A549 (cell line): ENCODE measurements at regions not wholly inside any gene's neighbourhood (a gene's known extent, or its start where the extent isn't known, plus 50 kb on each side); places are given as distances from the start of the nearest gene placed in this dataset.
"Not testable (repeated sequence)": the region's sequence is repeated elsewhere in the genome, so short reads cannot be mapped to it uniquely, and the experiment has no call there.

ENCODE experiments used
- ATAC-seq, 2 experiments: fragments of 200-7000 bp in 1 of 2; fragments of >200 bp in 1 of 2; cut with Nextera tagmentation in 1 of 2; cut with Tn5 transposase in 1 of 2; 3 replicates each; pipeline versions ENCODE4 v1.8.0 to v1.9.1; 2018 to 2020; ENCODE audit warnings: mild to moderate bottlenecking in 1 of 2, moderate library complexity in 1 of 2
- CTCF ChIA-PET: fragments of 300-600 bp; sonication (Branson Sonifier 250); formaldehyde crosslinking; extraction: SDS; loops from one replicate; lab custom pipeline; 2021; ENCODE audit warnings: antibody characterized with exemption, inconsistent platforms; lab: Yijun Ruan, JAX
- POLR2A ChIA-PET: fragments of 350-600 bp; formaldehyde crosslinking; extraction: SDS; loops from one replicate; lab custom pipeline; 2021; ENCODE audit warnings: antibody characterized with exemption, inconsistent platforms; lab: Yijun Ruan, JAX
- DNase-seq, 2 experiments: peaks; one replicate each; pipeline versions ENCODE4 v3.0.0 to v3.0.0-alpha.2; 2011 to 2016; ENCODE audit warnings: low read depth in 1 of 2, low spot score in 1 of 2
- FAIRE-seq: peaks from 2 replicates; lab custom pipeline; 2011; peaks lifted over from hg19 to GRCh38; lab: Jason Lieb, UNC
- H3K27ac ChIP-seq, 2 experiments: fragments of >200 bp; sonication (Bioruptor Twin); formaldehyde crosslinking; 3 replicates each; pipeline ENCODE4 v1.5.1; 2016 to 2017
- H3K4me1 ChIP-seq: fragments of >200 bp; sonication (Bioruptor Twin); formaldehyde crosslinking; 3 replicates; pipeline ENCODE4 v1.6.1; 2016
- H3K4me2 ChIP-seq: fragments of >200 bp; sonication (Bioruptor Twin); formaldehyde crosslinking; 3 replicates; pipeline ENCODE4 v1.6.1; 2016
- H3K4me3 ChIP-seq: fragments of >200 bp; sonication (Bioruptor Twin); formaldehyde crosslinking; 3 replicates; pipeline ENCODE4 v1.5.1; 2016
- H3K9me3 ChIP-seq: fragments of >200 bp; sonication (Bioruptor Twin); formaldehyde crosslinking; 3 replicates; pipeline ENCODE4 v1.6.1; 2016
- ATOH8 ChIP-seq: fragments of 250-450 bp; sonication (Bioruptor Pico); IDR thresholded peaks from 2 replicates; pipeline ENCODE4 v1.5.0; 2020; ENCODE audit warnings: low read depth, mild to moderate bottlenecking, moderate library complexity
- BHLHE40 ChIP-seq: IDR thresholded peaks from 2 replicates; pipeline ENCODE4 v1.6.1; 2012; ENCODE audit warnings: low read depth, low read length, inconsistent platforms
- EHF ChIP-seq: fragments of 250-450 bp; sonication (Bioruptor Pico); IDR thresholded peaks from 2 replicates; pipeline ENCODE4 v1.5.0; 2020; ENCODE audit warnings: mild to moderate bottlenecking
- GATA3 ChIP-seq: IDR thresholded peaks from 2 replicates; pipeline ENCODE4 v1.6.1; 2012; ENCODE audit warnings: borderline replicate concordance
- MAFK ChIP-seq: fragments of 450-650 bp; IDR thresholded peaks from 2 replicates; pipeline ENCODE4 v1.6.1; 2014; ENCODE audit not compliant: partially characterized antibody
- MYC ChIP-seq: IDR thresholded peaks from 2 replicates; pipeline ENCODE4 v1.6.1; 2012; ENCODE audit warnings: mild to moderate bottlenecking, inconsistent platforms, low read length, improper control_type of control experiment, borderline replicate concordance
- NFE2L2 ChIP-seq: fragments of 150-350 bp; conservative IDR thresholded peaks from 2 replicates; pipeline ENCODE4 v1.6.1; 2014; ENCODE audit warnings: low read length
- RAD21 ChIP-seq, 2 experiments: fragments of >200 bp in 1 of 2; sonication (Bioruptor Twin) in 1 of 2; formaldehyde crosslinking in 1 of 2; IDR thresholded peaks in 1 of 2; conservative IDR thresholded peaks in 1 of 2; 2 replicates in 1 of 2; 3 replicates in 1 of 2; pipeline ENCODE4 v1.6.1; 2012 to 2018; ENCODE audit warnings: inconsistent platforms in 1 of 2
- ZSCAN20 ChIP-seq: fragments of 250-450 bp; sonication (Bioruptor Pico); IDR thresholded peaks from 2 replicates; pipeline ENCODE4 v1.8.0; 2022; ENCODE audit warnings: mild to moderate bottlenecking, moderate library complexity
- WGBS: methylation state at CpG from one replicate; pipeline ENCODE4 v1.1.6; 2017; ENCODE audit errors: missing lambda C conversion rate; 5-methylcytosine and 5-hydroxymethylcytosine counted together
- TF ChIP-seq, protein P1 (sequence below): fragments of >200 bp; sonication (Bioruptor Twin); formaldehyde crosslinking; IDR thresholded peaks from 3 replicates; pipeline ENCODE4 v1.5.1; 2016
- TF ChIP-seq, protein P2 (sequence below): IDR thresholded peaks from 2 replicates; pipeline ENCODE4 v1.6.1; 2012

DNA sequence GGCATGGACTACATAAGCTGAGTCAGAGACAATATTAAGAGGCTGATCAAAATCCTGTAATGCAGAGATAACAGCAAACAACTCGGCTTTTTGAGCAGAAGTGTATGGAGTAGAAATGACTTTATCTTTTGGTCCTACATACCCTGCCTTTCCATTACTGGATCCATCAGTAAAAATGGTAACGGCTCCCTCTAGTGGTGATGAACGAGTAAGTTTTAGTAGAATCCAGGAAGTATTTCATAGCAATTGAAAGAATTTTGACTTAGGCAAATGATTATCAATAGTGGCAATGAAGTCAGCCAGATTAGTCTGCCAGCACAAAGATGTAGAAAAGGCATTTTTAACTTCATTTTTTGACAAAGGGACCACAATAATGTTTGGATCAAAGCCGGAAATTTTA lies 190.8 kb upstream of the RAI14 start:
- peaks cover 18% of the 10 kb centered on the region for H3K4me1 ChIP-seq
- peak in 1 of 2 experiments; percentile 55 for DNase-seq
- FAIRE-seq, H3K9me3 ChIP-seq, ATAC-seq, H3K4me3 ChIP-seq: not testable (repeated sequence)
- H3K4me2 ChIP-seq, result peak overlapping the region; percentile 84
- WGBS, result 0% methylated on average over 4 of the region's 4 CpGs
- TF ChIP-seq RAD21 (conservative IDR thresholded peaks at IDR 0.05 in 1 of 2, IDR thresholded peaks at IDR 0.05 in 1 of 2), result peak; percentile 52 to 58
- TF ChIP-seq, protein P1, sequence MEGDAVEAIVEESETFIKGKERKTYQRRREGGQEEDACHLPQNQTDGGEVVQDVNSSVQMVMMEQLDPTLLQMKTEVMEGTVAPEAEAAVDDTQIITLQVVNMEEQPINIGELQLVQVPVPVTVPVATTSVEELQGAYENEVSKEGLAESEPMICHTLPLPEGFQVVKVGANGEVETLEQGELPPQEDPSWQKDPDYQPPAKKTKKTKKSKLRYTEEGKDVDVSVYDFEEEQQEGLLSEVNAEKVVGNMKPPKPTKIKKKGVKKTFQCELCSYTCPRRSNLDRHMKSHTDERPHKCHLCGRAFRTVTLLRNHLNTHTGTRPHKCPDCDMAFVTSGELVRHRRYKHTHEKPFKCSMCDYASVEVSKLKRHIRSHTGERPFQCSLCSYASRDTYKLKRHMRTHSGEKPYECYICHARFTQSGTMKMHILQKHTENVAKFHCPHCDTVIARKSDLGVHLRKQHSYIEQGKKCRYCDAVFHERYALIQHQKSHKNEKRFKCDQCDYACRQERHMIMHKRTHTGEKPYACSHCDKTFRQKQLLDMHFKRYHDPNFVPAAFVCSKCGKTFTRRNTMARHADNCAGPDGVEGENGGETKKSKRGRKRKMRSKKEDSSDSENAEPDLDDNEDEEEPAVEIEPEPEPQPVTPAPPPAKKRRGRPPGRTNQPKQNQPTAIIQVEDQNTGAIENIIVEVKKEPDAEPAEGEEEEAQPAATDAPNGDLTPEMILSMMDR, result peak; percentile 51
- H3K27ac ChIP-seq, result peak overlapping the region; percentile 65 to 83
- ChIA-PET POLR2A (interaction anchor here (0.6 kb wide), 1 partner anchor 417 kb away, joined by 3 read pairs; no protein-coding TSS in a partner anchor), CTCF (interaction anchor here (1.0 to 2.9 kb wide), 7 partner anchors 9 to 537 kb away, joined by 3 to 22 read pairs (median 4); no protein-coding TSS in a partner anchor)

GRCh38 chr5:34466519-34467388 lies 189.4 kb upstream of the RAI14 start:
- CTCF ChIA-PET, result interaction anchor here (1.5 to 34.1 kb wide), 4 partner anchors 8 to 470 kb away, joined by 4 to 621 read pairs (median 14); no protein-coding TSS in a partner anchor
- Histone ChIP-seq H3K27ac (peak overlapping the region; percentile 65 to 83), H3K4me3 (0 out of 3 replicates have a peak overlapping the region, but pooled peaks have one; percentile 14), H3K4me2 (peak overlapping the region; percentile 84), H3K4me1 (peaks cover 18% of the 10 kb centered on the region)
- H3K9me3 ChIP-seq, POLR2A ChIA-PET: not testable (repeated sequence)
- ATAC-seq (peak; percentile 76 to 98; a peak in 5 of 6 replicates), DNase-seq (peak in 1 of 2 experiments; percentile 80), FAIRE-seq (peak; percentile 36)
- WGBS, result 19% methylated on average over 6 of the region's 6 CpGs

DNA sequence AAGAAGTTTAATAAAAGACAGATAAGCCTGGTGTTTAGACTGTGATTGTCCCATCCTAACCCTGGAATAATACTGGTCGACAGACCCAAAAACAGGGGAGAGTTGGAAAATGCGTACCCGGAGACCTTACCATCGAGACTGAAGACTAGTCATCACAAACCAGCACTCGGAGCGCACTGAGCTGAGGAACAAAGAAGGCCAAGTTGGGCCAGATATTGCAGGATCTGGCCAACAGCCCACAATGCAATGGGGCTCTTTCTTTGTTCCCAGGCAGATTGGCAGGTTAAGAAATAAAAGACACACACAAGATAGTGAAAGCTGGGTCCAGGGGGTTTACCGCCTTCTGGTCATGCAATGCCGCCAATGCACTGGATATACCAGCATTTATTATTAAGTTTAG lies 188.7 kb upstream of the RAI14 start:
- no peak for FAIRE-seq
- DNase-seq, result no peak
- Histone ChIP-seq H3K27ac (peak overlapping the region; percentile 65 to 83; a peak in 5 of 6 replicates), H3K4me2 (peak overlapping the region; percentile 84; the same call in 2 of the 3 replicates), H3K9me3 (no peaks in the 10 kb centered on the region), H3K4me3 (no peak overlapping the region), H3K4me1 (peaks cover 18% of the 10 kb centered on the region)
- ChIA-PET CTCF (interaction anchor here (2.1 to 34.1 kb wide), 2 partner anchors 9 to 432 kb away, joined by 7 to 621 read pairs; no protein-coding TSS in a partner anchor), POLR2A (no interaction called here)
- TF ChIP-seq EHF (CRISPR knock-in tag), result no peak
- no peak for TF ChIP-seq NFE2L2
- no peak for TF ChIP-seq ATOH8 (CRISPR knock-in tag)
- no peak for TF ChIP-seq BHLHE40
- TF ChIP-seq, protein P2, sequence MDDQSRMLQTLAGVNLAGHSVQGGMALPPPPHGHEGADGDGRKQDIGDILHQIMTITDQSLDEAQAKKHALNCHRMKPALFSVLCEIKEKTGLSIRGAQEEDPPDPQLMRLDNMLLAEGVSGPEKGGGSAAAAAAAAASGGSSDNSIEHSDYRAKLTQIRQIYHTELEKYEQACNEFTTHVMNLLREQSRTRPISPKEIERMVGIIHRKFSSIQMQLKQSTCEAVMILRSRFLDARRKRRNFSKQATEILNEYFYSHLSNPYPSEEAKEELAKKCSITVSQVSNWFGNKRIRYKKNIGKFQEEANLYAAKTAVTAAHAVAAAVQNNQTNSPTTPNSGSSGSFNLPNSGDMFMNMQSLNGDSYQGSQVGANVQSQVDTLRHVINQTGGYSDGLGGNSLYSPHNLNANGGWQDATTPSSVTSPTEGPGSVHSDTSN, result no peak
- no peak for TF ChIP-seq MYC
- TF ChIP-seq ZSCAN20, result no peak
- no peak for TF ChIP-seq GATA3
- no peak for ATAC-seq
- WGBS, result 82% methylated on average over 8 of the region's 8 CpGs

GRCh38 chr5:34467984-34468383 lies 188.1 kb upstream of the RAI14 start:
- not testable (repeated sequence) for ATAC-seq, H3K27ac ChIP-seq, H3K4me3 ChIP-seq, DNase-seq
- H3K4me1 ChIP-seq, result peaks cover 18% of the 10 kb centered on the region
- TF ChIP-seq MAFK, result peak; percentile 66
- TF ChIP-seq, all 56 proteins: peak for 1; not testable (repeated sequence) for 55
- FAIRE-seq, POLR2A ChIA-PET, H3K9me3 ChIP-seq, H3K4me2 ChIP-seq: not testable (repeated sequence)
- CTCF ChIA-PET, result interaction anchor here (11.0 to 34.1 kb wide), 2 partner anchors 18 to 432 kb away, joined by 85 to 621 read pairs; no protein-coding TSS in a partner anchor
- WGBS, result 63% methylated on average over 3 of the region's 3 CpGs
